H9 (cell line): ENCODE measurements at regions not wholly inside any gene's neighbourhood (a gene's known extent, or its start where the extent isn't known, plus 50 kb on each side); places are given as distances from the start of the nearest gene placed in this dataset.

Experiments used
- DNase-seq: peaks from one replicate; pipeline ENCODE4 v3.0.0-alpha.2; 2017
- H2AFZ ChIP-seq: one replicate; pipeline ENCODE4 v1.6.1; 2013; ENCODE audit warnings: mild to moderate bottlenecking, low read length, control low read depth, moderate library complexity
- H2AK5ac ChIP-seq: 2 replicates; pipeline ENCODE4 v1.6.1; 2013; ENCODE audit warnings: low read length, control low read depth, mixed read lengths; ENCODE audit not compliant: insufficient read length
- H2BK120ac ChIP-seq: one replicate; pipeline ENCODE4 v1.6.1; 2013; ENCODE audit warnings: low read depth, mild to moderate bottlenecking, low read length, control low read depth, inconsistent platforms; ENCODE audit not compliant: poor library complexity, severe bottlenecking
- H2BK12ac ChIP-seq: 2 replicates; pipeline ENCODE4 v1.6.1; 2013; ENCODE audit warnings: low read length, control low read depth, mixed read lengths, low read depth; ENCODE audit not compliant: insufficient read length
- H2BK15ac ChIP-seq: 2 replicates; pipeline ENCODE4 v1.6.1; 2013; ENCODE audit warnings: low read depth, low read length, control low read depth
- H2BK20ac ChIP-seq: one replicate; pipeline ENCODE4 v1.6.1; 2013; ENCODE audit warnings: low read depth, mild to moderate bottlenecking, low read length, control low read depth, inconsistent platforms; ENCODE audit not compliant: poor library complexity, severe bottlenecking
- H2BK5ac ChIP-seq: 2 replicates; pipeline ENCODE4 v1.6.1; 2013; ENCODE audit warnings: low read length, control low read depth, mixed read lengths; ENCODE audit not compliant: insufficient read length
- H3K14ac ChIP-seq: 2 replicates; pipeline ENCODE4 v1.6.1; 2013; ENCODE audit warnings: low read length, control low read depth; ENCODE audit not compliant: insufficient read depth
- H3K18ac ChIP-seq: 2 replicates; pipeline ENCODE4 v1.6.1; 2013; ENCODE audit warnings: low read depth, mild to moderate bottlenecking, mixed read lengths, low read length, control low read depth; ENCODE audit not compliant: insufficient read length
- H3K23ac ChIP-seq: 2 replicates; pipeline ENCODE4 v1.6.1; 2013; ENCODE audit warnings: low read length, control low read depth, mixed read lengths, low read depth; ENCODE audit not compliant: insufficient read length
- H3K23me2 ChIP-seq: 2 replicates; pipeline ENCODE4 v1.6.1; 2013; ENCODE audit warnings: low read depth, mild to moderate bottlenecking, mixed read lengths, low read length, control low read depth; ENCODE audit not compliant: insufficient read length, poor library complexity, severe bottlenecking
- H3K27ac ChIP-seq: 2 replicates; pipeline ENCODE4 v1.5.1; 2013; ENCODE audit warnings: low read length, control low read depth, mixed read lengths, low read depth; ENCODE audit not compliant: insufficient read length
- H3K27me3 ChIP-seq: 2 replicates; pipeline ENCODE4 v1.6.1; 2013; ENCODE audit warnings: low read length, control low read depth, inconsistent platforms; ENCODE audit not compliant: insufficient read depth
- H3K4ac ChIP-seq: 2 replicates; pipeline ENCODE4 v1.6.1; 2013; ENCODE audit warnings: low read depth, mild to moderate bottlenecking, control low read depth, inconsistent platforms, low read length, moderate library complexity
- H3K4me1 ChIP-seq: 2 replicates; pipeline ENCODE4 v1.6.1; 2013; ENCODE audit warnings: low read length, control low read depth, inconsistent platforms; ENCODE audit not compliant: insufficient read depth
- H3K4me2 ChIP-seq: 2 replicates; pipeline ENCODE4 v1.6.1; 2013; ENCODE audit warnings: low read length, control low read depth, mixed read lengths; ENCODE audit not compliant: insufficient read length, insufficient read depth
- H3K56ac ChIP-seq: 2 replicates; pipeline ENCODE4 v1.6.1; 2013; ENCODE audit warnings: low read depth, mild to moderate bottlenecking, mixed read lengths, low read length, control low read depth; ENCODE audit not compliant: insufficient read length
- H3K79me1 ChIP-seq: 2 replicates; pipeline ENCODE4 v1.6.1; 2013; ENCODE audit warnings: low read depth, mild to moderate bottlenecking, moderate library complexity, low read length, control low read depth, inconsistent platforms; ENCODE audit not compliant: insufficient read depth, poor library complexity, severe bottlenecking
- H3K79me2 ChIP-seq: 2 replicates; pipeline ENCODE4 v1.6.1; 2013; ENCODE audit warnings: low read length, control low read depth, inconsistent platforms; ENCODE audit not compliant: insufficient read depth
- H3K9ac ChIP-seq: 2 replicates; pipeline ENCODE4 v1.6.1; 2013; ENCODE audit warnings: low read length, control low read depth, mixed read lengths; ENCODE audit not compliant: insufficient read length; ENCODE audit errors: extremely low read depth
- H3K9me3 ChIP-seq: one replicate; pipeline ENCODE4 v1.6.1; 2013; ENCODE audit warnings: low read depth, low read length, inconsistent platforms; ENCODE audit not compliant: control insufficient read depth
- H3T11ph ChIP-seq: one replicate; pipeline ENCODE4 v1.6.1; 2013; ENCODE audit warnings: mild to moderate bottlenecking, low read length, control low read depth, inconsistent platforms
- H4K20me1 ChIP-seq: one replicate; pipeline ENCODE4 v1.6.1; 2013; ENCODE audit not compliant: control insufficient read depth, insufficient read length, insufficient read depth
- H4K5ac ChIP-seq: 2 replicates; pipeline ENCODE4 v1.6.1; 2013; ENCODE audit warnings: low read depth, mild to moderate bottlenecking, mixed read lengths, low read length, control low read depth; ENCODE audit not compliant: insufficient read length
- H4K8ac ChIP-seq: replicated peaks from 2 replicates; pipeline ENCODE4 v1.6.1; 2013; ENCODE audit warnings: low read length, control low read depth, mixed read lengths, low read depth; ENCODE audit not compliant: insufficient read length
- H4K91ac ChIP-seq: 2 replicates; pipeline ENCODE4 v1.6.1; 2013; ENCODE audit warnings: low read depth, mild to moderate bottlenecking, moderate library complexity, mixed read lengths, low read length, control low read depth; ENCODE audit not compliant: insufficient read length
- H3K27ac Mint-ChIP-seq, 3 experiments: 2 replicates in 2 of 3; 3 replicates in 1 of 3; pipeline ENCODE4 v1.8.0; 2020 to 2021; ENCODE audit warnings: mixed read lengths in 3 of 3, mild to moderate bottlenecking in 1 of 3, moderate library complexity in 1 of 3
- H3K27me3 Mint-ChIP-seq: 2 replicates; pipeline ENCODE4 v1.8.0; 2021; ENCODE audit warnings: low read depth, mild to moderate bottlenecking, moderate library complexity, mixed read lengths
- H3K36me3 Mint-ChIP-seq, 3 experiments: 2 replicates in 2 of 3; 3 replicates in 1 of 3; pipeline ENCODE4 v1.8.0; 2020 to 2021; ENCODE audit warnings: low read depth in 3 of 3, mixed read lengths in 3 of 3; ENCODE audit not compliant: insufficient read depth in 1 of 3
- H3K4me1 Mint-ChIP-seq, 2 experiments: 2 replicates each; pipeline ENCODE4 v1.8.0; 2020; ENCODE audit warnings: mixed read lengths in 2 of 2
- H3K4me3 Mint-ChIP-seq, 2 experiments: 2 replicates in 1 of 2; 3 replicates in 1 of 2; pipeline ENCODE4 v1.8.0; 2020 to 2021; ENCODE audit warnings: mild to moderate bottlenecking in 2 of 2, mixed read lengths in 2 of 2, moderate library complexity in 1 of 2
- H3K9me3 Mint-ChIP-seq, 2 experiments: 2 replicates in 1 of 2; 3 replicates in 1 of 2; pipeline ENCODE4 v1.8.0; 2020; ENCODE audit warnings: mild to moderate bottlenecking in 2 of 2, mixed read lengths in 2 of 2, moderate library complexity in 1 of 2
- WGBS: extraction: QIAGEN DNeasy Blood & Tissue Kit; methylation state at CpG from one replicate; pipeline ENCODE4 v1.1.7; 2013; ENCODE audit warnings: missing lambda C conversion rate, low lambda C conversion rate, mixed read lengths; ENCODE audit not compliant: insufficient read length; ENCODE audit errors: extremely low coverage; 5-methylcytosine and 5-hydroxymethylcytosine counted together
- TF ChIP-seq, protein P1 (sequence below): fragments of 200-600 bp; sonication (generic); conservative IDR thresholded peaks from 3 replicates; pipeline ENCODE4 v1.8.0; 2021; ENCODE audit warnings: antibody characterized with exemption, mild to moderate bottlenecking

DNA sequence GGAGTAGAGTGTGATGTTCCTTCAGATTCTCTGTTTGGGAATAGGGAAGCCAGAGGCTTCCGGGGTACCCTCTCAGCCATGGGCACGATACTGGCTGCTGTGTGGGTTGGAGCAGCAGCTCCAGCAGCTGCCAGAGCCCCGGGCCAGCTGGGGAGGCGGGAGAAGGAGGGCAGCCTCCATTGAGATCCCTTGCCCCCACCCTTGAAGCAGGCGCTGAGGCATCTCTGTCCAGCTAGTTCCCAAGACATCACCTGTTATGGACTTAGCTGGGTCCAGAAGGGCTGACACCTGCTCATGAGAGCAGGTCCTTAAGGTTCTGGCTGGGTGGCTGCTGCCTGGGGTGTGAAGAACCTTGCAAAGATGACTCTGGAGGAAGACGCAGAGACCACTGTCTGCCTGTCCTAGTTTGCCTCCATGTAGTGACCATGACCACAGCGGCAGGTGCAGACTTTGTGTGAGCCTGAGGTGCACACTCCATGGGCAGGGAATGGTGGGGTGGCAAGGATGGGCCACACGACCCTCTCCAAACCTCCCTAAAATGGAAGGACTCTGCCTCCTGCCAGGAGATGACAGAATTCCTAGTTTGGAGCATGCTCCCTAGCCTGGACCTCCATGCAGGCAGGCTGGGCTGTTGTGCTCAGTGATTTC lies 222.6 kb upstream of the C1orf174 start:
- H2BK20ac ChIP-seq, result no peak overlapping the region
- H2BK5ac ChIP-seq, result no peak overlapping the region
- DNase-seq, result no peak
- no peak overlapping the region for H3K9ac ChIP-seq
- H3K4me3 Mint-ChIP-seq, result no peak overlapping the region
- no peak overlapping the region for H2BK15ac ChIP-seq
- H2AFZ ChIP-seq, result no peak overlapping the region
- no peak overlapping the region for H2BK120ac ChIP-seq
- no peaks in the 10 kb centered on the region for H3K4me1 ChIP-seq
- H2BK12ac ChIP-seq, result no peak overlapping the region
- no peaks in the 10 kb centered on the region for H3K9me3 ChIP-seq
- H3K4ac ChIP-seq, result no peak overlapping the region
- no peak overlapping the region for H4K91ac ChIP-seq
- H3K56ac ChIP-seq, result no peak overlapping the region
- H4K20me1 ChIP-seq, result no peaks in the 10 kb centered on the region
- no peaks in the 10 kb centered on the region for H3K79me2 ChIP-seq
- no peaks in the 10 kb centered on the region for H3K9me3 Mint-ChIP-seq
- H4K5ac ChIP-seq, result no peak overlapping the region
- no peak overlapping the region for H3K14ac ChIP-seq
- no peak overlapping the region for H3K18ac ChIP-seq
- H3K79me1 ChIP-seq, result no peaks in the 10 kb centered on the region
- H3K36me3 Mint-ChIP-seq, result no peaks in the 10 kb centered on the region
- WGBS, result no CpG with 5 or more reads among the region's 8 CpGs
- peaks cover 19 to 29% of the 10 kb centered on the region in 2 experiments for H3K4me1 Mint-ChIP-seq
- H3K23me2 ChIP-seq, result no peaks in the 10 kb centered on the region
- TF ChIP-seq, protein P1, sequence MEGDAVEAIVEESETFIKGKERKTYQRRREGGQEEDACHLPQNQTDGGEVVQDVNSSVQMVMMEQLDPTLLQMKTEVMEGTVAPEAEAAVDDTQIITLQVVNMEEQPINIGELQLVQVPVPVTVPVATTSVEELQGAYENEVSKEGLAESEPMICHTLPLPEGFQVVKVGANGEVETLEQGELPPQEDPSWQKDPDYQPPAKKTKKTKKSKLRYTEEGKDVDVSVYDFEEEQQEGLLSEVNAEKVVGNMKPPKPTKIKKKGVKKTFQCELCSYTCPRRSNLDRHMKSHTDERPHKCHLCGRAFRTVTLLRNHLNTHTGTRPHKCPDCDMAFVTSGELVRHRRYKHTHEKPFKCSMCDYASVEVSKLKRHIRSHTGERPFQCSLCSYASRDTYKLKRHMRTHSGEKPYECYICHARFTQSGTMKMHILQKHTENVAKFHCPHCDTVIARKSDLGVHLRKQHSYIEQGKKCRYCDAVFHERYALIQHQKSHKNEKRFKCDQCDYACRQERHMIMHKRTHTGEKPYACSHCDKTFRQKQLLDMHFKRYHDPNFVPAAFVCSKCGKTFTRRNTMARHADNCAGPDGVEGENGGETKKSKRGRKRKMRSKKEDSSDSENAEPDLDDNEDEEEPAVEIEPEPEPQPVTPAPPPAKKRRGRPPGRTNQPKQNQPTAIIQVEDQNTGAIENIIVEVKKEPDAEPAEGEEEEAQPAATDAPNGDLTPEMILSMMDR, result no peak
- H4K8ac ChIP-seq, result no peak overlapping the region
- no peak overlapping the region for H2AK5ac ChIP-seq
- H3K27ac Mint-ChIP-seq, result no peak overlapping the region
- no peak overlapping the region for H3K27ac ChIP-seq
- H3T11ph ChIP-seq, result no peak overlapping the region
- peaks cover 8% of the 10 kb centered on the region for H3K27me3 Mint-ChIP-seq
- no peak overlapping the region for H3K4me2 ChIP-seq
- no peak overlapping the region for H3K23ac ChIP-seq
- H3K27me3 ChIP-seq, result no peaks in the 10 kb centered on the region
